ENCODE measurements at regions not wholly inside any gene's neighbourhood (a gene's known extent, or its start where the extent isn't known, plus 50 kb on each side); places are given as distances from the start of the nearest gene placed in this dataset.

- H3K4me3 ChIP-seq (replicated peaks; ENCODE audit: insufficient read depth, low read length), result no peak overlapping the region
- no peak for DNase-seq (ENCODE audit: low read depth in 1 of 2, low spot score in 1 of 2)
- H3K27me3 ChIP-seq (ENCODE audit: insufficient read depth, poor library complexity, severe bottlenecking), result no peaks in the 10 kb centered on the region
- H3K27ac ChIP-seq (replicated peaks), result no peak overlapping the region
- TF ChIP-seq, protein P1, sequence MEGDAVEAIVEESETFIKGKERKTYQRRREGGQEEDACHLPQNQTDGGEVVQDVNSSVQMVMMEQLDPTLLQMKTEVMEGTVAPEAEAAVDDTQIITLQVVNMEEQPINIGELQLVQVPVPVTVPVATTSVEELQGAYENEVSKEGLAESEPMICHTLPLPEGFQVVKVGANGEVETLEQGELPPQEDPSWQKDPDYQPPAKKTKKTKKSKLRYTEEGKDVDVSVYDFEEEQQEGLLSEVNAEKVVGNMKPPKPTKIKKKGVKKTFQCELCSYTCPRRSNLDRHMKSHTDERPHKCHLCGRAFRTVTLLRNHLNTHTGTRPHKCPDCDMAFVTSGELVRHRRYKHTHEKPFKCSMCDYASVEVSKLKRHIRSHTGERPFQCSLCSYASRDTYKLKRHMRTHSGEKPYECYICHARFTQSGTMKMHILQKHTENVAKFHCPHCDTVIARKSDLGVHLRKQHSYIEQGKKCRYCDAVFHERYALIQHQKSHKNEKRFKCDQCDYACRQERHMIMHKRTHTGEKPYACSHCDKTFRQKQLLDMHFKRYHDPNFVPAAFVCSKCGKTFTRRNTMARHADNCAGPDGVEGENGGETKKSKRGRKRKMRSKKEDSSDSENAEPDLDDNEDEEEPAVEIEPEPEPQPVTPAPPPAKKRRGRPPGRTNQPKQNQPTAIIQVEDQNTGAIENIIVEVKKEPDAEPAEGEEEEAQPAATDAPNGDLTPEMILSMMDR (IDR thresholded peaks at IDR 0.05; ENCODE audit: insufficient read depth, low read length), result no peak
- no peak for TF ChIP-seq POLR2AphosphoS5 (IDR thresholded peaks at IDR 0.05; ENCODE audit: low read depth)
- TF ChIP-seq SPI1 (IDR thresholded peaks at IDR 0.05; ENCODE audit: borderline replicate concordance, low read depth), result no peak
- no peak for TF ChIP-seq GABPA (IDR thresholded peaks at IDR 0.05; ENCODE audit: low read depth)
- TF ChIP-seq REST (IDR thresholded peaks at IDR 0.05; ENCODE audit: insufficient replicate concordance, low read depth), result no peak
Observed at GRCh38 chr7:53387515-53387914, 352.1 kb downstream of the POM121L12 start.

DNA sequence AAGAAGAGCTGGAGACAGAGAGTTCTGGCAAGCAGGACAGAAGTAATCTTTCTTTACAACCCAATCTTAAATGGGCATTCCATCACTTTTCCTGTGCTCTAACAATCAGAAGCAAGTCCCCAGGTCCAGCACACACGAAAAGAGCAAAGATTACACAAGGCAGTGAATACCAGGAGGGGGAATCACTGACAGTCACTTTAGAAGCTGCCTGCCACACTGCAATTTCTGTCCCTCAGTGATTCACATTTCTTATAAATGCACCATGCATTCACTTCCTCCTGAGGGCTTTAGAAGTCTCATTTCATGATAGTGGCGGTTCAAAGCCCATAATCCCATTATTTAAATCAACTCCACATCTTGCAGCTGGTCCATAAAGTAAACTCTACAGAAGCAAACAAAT, 362.5 kb downstream of the POM121L12 start:
- DNase-seq (ENCODE audit: low read depth in 1 of 2, low spot score in 1 of 2), result no peak
- Histone ChIP-seq H3K27ac (replicated peaks) (no peak overlapping the region), H3K27me3 (ENCODE audit: insufficient read depth, poor library complexity, severe bottlenecking) (no peaks in the 10 kb centered on the region), H3K4me3 (replicated peaks; ENCODE audit: insufficient read depth, low read length) (no peak overlapping the region)
- TF ChIP-seq GABPA (IDR thresholded peaks at IDR 0.05; ENCODE audit: low read depth) (no peak), SPI1 (IDR thresholded peaks at IDR 0.05; ENCODE audit: borderline replicate concordance, low read depth) (no peak), POLR2AphosphoS5 (IDR thresholded peaks at IDR 0.05; ENCODE audit: low read depth) (no peak), REST (IDR thresholded peaks at IDR 0.05; ENCODE audit: insufficient replicate concordance, low read depth) (no peak)
- TF ChIP-seq, protein P1 (IDR thresholded peaks at IDR 0.05; ENCODE audit: insufficient read depth, low read length), result no peak

DNA sequence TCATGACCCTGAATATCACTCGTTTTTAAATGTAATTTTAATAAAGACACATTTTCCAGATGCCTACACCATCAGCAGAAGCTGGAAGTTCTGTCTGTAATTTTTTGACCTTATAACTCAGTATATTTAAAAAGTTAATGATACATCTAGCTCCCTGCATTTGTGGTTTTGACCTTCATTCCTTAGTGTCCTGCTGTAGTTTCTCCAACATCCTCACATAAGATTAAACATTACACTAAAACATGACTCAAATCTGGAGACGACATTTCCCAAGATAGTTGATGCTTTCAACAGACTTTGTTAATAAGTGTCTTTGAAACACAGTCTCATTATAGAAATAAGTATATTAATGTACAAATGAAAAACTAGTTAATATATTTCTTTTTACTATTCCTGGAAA, 363.1 kb downstream of the POM121L12 start:
- DNase-seq (ENCODE audit: low read depth in 1 of 2, low spot score in 1 of 2), result no peak
- H3K27ac ChIP-seq (replicated peaks), result no peak overlapping the region
- TF ChIP-seq REST (IDR thresholded peaks at IDR 0.05; ENCODE audit: insufficient replicate concordance, low read depth) (no peak), GABPA (IDR thresholded peaks at IDR 0.05; ENCODE audit: low read depth) (no peak), SPI1 (IDR thresholded peaks at IDR 0.05; ENCODE audit: borderline replicate concordance, low read depth) (no peak), POLR2AphosphoS5 (IDR thresholded peaks at IDR 0.05; ENCODE audit: low read depth) (no peak)
- TF ChIP-seq, protein P1 (IDR thresholded peaks at IDR 0.05; ENCODE audit: insufficient read depth, low read length), result no peak
- H3K27me3 ChIP-seq (ENCODE audit: insufficient read depth, poor library complexity, severe bottlenecking), result no peaks in the 10 kb centered on the region
- H3K4me3 ChIP-seq (replicated peaks; ENCODE audit: insufficient read depth, low read length), result no peak overlapping the region

Data from HL-60 (cell line).